NCI-H2081 treated with DMSO at 0.1 percent for 48 hours (cell line): ENCODE measurements at regions not wholly inside any gene's neighbourhood (a gene's known extent, or its start where the extent isn't known, plus 50 kb on each side); places are given as distances from the start of the nearest gene placed in this dataset.

Source experiments
- DNase-seq: peaks from one replicate; lab custom pipeline; 2025; lab: John Stamatoyannopoulos, UW

DNA sequence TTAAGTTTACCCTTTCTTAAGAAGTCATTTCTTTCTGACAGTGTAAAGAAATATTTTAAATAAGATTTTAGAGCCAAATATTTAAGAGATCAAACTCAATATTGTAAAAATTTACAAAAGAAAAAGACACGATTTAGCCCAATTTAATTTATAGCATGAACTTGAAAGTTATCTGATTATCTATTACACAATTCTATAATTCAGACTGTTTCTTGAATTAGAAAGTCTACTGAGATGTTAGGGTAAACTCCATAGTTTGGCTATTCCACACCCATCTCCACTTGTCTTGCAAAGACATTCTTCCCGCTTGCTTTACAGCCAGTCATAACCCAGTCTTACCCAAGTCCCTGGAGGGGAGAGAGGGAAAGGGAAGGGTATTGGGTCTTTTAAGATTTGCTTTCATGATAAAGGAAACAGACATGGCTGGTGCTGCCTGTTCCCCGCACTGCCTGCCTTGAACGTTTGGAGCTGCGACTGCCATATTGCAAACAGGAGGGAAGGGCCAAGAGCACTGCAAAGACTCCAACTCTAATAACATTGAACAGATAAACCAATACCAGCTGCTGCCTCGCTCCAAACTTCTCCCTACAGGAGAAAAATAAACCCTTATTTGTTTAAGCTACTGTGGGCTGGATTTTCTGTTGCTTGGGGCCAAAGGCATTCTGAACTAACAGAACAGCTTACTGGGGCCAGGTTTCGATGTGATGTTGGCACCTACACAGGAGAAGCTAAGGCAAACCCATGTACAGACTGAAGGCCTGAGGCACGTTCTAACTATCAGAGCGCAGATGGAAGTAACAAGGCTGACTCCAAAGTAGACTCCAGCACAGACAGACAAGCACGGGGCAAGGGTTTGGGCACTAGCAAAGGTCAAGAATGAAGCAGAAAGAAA is 552.3 kb upstream of the JARID2 start:
- no peak for DNase-seq

DNA sequence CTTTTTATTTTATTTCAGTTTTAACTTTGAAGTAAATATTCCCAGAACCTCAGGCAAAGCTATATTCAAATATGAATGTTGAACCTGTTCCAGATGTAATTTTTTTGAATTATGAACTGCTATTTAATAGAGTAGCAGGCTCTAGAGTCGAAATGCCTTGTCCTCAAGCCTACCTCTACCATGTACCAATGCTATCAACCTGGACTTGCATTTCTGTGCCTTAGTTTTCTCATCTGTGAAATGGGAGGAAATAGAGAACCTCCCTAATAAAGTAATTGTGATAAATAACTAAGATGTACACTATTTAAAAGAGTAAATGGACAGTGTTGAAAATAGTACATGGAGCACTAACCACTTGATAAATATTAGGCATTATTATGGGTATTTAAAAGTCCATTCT is 551.6 kb upstream of the JARID2 start:
- DNase-seq = no peak

DNA sequence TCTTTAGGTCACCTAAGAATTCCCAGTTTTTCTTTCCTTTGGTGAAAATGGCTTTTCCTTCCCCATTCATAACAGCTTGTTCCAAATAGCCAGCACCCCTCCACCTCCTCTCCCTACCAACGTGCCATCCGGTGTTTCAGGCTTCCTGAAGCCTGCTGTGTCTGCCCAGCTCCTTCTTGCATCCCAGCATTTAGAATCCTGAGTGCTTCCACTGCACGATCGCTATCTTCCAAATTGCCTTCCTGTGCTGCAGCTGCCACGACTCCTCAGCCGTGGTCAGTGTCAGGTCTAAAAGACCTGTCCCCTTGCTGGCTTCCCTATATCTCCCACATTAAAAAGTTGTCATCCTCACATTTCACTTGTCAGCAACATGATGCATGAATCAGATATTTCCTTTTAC is 550.3 kb upstream of the JARID2 start:
- DNase-seq = no peak

DNA sequence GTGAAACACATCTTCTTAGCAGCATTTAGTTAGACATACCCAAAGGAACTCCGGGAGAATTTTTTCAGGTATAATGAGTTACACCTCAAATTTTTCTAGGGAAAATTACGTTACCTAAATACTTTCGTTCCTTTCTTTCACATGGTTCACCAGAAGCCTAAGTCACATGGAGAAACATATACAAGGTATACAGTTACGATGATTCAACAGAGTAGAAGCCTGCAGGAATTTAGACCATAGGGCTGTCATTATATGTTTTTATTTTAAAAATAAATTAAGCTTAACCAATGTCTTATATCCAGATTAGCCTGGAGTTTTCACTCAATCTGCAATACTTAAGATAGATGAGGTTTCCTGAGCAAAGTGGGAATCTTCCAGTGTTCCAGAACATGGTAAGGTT is 549.5 kb upstream of the JARID2 start:
- DNase-seq = no peak

DNA sequence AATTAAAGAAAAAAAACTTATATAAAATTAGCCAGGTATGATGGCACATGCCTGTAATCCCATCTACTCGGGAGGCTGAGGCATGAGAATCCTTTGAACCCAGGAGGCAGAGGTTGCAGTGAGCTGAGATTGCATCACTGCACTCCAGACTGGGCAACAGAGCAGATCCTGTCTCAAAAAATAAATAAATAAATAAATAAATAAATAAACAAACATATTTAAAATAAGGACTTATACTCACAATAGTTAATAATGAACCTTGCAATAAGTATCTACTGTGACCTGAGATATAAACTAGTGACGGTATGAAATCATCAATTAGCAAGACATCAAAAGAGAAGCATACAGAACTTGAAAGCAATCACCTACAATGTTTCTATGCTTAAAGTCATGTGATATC is 548.4 kb upstream of the JARID2 start:
- no peak for DNase-seq

DNA sequence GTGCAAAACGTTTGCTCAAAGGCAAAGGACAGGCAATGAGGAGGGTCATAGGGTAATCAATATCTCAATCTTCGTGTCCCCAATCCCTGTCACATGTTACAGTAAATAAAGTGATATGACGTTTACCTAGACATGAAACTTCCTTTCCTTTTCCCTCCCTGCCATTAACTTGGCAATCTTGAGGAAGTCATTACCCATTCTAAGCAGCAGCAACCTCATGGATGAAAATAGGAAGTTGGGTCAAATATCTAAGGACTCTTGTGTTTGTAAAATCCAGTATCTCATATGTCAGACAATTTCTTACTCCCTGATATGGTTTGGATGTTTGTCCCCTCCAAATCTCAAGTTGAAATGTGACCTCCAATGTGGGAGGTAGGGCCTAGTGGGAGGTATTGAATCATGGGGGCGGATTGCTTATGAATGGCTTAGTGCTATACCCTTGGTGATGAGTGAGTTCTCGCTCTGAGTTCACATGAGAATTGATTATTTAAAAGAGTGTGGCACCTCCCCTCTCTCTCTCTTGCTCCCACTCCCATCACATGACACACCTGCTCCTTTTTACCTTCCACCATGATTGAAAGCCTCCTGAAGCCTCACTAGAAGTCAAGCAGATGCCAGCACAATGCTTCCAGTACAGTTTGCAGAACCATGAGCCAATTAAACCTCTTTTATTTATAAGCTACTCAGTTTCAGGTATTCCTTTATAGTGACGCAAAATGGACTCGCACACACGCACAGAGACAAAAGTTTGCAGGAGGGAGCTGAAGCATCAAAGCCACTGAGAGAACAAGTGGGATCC is 545.9 kb upstream of the JARID2 start:
- DNase-seq = no peak

DNA sequence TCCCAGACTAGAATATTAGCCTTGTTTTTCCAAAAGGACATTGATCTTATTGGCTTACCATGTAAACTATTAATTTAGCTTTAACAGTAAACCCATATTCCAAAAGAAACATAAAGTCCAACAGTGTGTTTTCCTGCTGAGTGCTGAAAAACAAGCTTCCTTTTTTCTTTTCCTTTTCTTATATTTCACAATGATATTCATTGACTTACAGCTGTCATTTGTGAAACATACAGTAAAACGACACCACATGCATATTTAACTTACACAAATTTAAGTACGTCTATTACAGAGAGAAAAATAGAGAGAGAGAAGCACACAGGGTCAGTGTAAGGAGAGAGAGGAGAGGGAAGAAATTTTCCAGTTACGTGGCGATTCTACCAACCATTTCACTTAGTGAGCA is 543.9 kb upstream of the JARID2 start:
- DNase-seq = no peak

DNA sequence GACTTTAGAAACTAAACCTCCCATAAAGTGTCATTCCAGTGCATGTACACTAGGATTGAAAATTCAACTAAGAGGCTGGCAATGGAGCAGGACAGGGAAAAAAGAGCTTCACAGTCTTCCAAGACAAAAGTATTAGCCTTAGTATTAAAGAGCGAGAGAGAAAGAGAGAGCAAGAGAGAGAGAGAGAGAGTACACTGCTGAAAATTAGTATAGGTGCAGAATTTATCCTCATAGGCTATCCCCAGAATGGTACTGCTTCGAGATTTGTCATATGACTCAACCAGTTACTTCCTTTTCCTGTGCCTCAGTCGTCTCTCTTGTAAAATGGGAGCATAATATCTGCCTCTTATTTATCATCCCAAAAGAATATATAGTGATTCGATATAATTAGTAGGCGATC is 543.2 kb upstream of the JARID2 start:
- no peak for DNase-seq

DNA sequence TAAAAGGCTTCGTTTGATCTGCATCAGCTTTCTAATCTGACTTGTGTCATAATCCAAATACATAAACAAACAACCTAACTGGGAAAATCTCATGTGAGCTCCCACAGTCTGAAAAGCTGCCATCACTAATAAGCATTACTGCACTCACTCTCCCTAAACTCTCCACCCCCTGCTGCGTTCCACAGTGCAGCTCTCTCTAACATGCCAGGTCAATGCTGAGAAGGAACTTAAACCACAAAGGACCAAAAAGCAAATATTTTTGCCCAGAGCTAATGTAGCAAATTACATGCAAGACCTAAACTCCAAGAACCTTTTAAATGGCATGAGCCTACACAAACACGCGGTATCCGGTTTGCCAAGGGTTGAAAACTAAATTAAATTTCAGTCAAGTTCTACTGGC is 542.3 kb upstream of the JARID2 start:
- DNase-seq = no peak

DNA sequence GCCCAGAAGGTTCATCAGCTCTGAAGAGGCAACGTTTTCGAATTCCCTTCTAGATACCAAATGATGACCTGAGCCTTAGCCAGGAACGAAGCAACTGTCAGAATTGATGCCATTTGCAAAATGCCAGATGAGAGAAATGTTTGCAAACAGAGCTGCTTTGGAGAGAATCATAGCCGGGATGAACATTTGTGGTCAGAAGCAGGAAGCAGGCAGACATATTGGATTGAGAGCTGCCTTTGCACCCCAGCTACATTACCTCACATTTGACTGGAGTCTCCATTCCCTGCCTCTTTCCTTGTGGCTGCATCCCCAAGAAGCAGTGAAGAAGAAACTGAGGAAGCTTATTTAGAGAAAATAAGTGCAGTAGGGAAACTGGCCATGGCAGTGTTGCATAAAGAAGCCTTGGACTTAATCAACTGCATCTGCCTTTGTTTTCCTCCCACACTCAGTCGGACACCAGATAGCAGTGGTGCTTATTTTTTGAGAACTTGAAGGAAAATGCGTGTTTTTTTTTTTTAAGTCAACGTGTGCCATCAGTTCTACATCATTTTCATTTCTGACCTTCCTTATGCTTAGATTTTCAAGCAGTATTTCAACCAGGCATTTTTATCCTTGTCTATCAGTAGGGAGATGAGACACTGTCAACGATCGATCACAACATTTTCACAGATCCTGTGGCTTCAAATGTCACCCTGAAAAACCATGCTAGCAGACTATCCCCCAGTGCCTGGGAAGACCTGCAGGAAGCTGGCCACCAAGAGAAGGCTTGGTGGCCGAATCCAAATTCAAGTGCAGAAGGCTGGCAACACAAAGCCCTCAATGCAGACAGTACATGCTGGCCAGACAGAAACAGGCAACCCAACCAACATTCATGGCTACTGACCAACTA is 541.2 kb upstream of the JARID2 start:
- no peak for DNase-seq

DNA sequence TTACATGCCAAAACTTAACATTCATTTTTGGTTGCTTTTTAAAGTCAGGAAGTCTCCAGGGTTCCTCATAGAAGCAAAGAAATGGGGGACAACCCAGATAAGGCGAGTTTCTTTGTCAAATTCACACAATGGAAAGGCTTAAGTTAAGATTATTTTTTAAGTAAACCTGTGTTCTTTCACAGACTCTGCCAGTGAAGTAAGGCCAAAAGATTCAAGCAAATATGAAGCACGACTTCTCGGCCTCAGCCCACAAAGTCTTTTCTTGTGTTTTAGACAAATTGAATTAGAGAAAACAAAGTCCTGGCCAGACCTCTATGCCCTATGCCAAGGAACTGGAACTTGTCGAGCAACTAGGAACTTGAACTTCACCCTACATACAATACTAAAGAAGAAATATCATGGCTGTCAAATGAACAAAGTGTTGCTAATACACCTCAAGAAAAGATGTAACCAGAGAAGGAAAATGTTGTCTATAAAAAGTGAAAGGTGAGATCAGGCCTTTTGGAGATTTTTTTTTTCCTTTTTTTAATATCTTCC is 540.0 kb upstream of the JARID2 start:
- no peak for DNase-seq

DNA sequence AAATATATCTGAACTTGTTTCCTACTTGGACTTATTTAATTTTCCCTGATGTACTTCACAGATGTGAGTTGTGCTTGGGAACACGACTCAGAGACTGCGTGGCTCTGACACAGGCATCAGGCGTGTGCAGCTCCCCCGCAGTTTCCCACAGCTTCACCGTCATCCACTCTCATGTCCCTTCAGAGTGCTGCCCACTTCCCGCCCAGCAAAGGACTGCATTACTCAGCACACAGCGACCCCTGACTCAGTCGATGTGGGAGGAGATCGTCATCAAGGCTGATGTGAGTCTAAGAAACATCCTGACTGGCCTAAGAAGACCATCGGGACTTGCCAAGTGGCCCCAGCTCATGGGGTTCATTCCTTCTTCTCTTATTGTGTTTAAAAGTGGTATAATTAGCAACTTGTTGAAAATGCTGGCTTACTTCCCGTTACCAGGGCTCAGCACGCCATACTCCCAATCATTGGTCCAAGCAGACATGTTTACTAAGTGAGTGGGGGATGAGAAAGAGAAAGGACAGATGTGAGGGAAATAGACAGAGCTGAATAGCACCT is 539.4 kb upstream of the JARID2 start:
- DNase-seq = no peak

DNA sequence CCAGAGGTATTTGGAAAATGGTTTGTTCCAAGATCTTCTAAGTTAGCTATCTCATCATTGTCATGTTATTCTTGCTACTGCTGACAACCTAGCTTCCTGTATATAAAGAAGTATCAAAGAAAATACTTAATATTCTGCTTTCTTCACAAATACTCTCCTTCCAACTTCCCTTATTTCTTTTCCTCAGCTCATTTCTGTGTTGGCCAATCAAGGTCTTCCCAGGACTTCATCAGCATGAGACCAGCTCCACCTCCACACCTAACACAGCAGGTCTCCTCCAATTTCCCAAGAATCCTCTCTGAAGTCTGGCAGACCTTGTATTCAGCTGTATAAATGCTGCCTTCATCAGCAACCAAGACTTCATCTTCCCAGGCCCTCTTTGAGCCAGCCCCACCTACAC is 538.6 kb upstream of the JARID2 start:
- no peak for DNase-seq

DNA sequence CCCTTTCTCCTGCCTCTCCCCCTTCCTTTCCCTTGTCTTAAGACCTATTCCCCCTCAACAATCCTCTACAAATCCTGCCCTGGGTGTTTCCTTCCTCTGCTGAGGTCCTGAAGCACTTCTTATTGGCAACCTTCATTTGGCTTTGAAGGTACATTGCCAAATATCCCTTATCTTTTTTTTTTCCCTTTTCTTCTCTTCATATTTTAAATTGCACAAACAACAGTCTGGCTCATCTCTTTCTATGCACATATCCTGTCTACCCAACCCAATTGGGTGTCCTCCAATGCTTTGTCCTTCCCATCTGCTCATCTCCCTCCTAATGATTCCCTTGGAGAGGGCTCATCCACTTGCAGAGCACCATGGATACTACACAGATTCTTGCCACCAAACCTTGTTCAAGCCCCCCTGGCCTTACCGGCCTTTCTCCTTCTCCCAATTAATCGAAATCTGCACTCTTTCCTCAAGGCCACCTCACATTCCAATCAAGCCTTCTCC is 537.9 kb upstream of the JARID2 start:
- DNase-seq = no peak

DNA sequence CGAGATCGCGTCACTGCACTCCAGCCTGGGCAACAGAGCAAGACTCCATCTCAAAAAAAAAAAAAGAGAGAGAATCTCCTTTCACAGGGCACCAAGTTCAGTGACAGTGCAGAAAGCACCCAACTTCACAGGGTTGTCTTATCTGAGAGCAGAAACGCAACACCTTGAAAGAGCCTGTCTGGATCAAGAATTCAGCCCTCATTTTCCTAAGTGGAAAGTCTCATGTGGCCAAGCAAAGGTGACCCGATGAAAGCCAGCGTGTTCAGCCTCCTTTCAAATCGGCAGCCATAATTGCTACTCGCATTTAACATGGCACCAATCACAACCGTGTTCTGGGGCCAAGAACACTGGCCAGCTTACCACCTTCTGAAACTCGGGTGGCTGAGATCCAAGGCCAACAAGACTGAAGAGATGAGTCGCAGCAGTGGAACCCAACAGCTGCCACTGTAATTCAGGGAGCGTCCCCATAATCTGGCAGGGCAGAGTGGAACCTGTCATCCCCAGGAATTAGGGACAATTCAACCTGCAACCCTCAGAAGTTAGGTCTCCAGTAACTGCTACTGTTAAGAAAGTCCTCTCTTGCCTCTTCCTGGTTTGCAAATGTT is 536.7 kb upstream of the JARID2 start:
- no peak for DNase-seq

DNA sequence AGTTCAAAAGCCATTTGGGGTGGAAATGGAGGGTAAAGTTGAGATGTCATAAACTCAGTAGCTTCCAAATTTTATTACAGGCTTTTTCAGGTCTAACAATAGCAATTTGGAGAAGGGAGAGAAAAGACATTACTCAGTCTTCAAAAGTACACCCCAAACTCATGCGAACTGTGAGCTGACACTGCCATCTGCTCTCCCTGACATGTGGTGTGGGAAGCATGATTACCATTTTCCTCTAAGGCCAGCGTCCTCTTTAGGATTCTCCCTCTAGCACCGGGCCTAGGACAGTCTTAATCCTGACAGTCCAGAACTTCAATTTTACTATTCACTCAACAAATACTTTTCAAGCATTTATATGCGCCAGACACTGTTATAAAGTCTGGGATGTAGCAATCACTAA is 536.0 kb upstream of the JARID2 start:
- DNase-seq = no peak

DNA sequence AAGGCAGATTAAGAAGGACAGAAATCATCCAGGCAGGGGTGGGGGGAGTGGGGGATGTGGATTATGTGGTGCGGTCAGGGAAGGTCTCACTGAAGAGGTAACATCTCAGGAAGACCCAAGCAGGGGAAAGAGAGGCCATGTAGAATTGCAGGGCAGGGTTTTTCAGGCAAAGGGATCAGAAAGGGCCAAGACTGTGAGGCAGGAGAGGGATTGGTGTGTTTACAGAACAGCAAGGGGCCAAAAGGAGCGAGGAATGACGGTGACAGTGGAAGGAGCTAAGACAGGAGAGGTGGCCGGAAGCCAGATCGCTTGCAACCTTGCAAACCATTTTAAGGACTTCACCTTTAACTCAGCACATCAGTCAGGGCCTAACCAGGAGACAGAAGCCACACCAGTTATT is 535.4 kb upstream of the JARID2 start:
- no peak for DNase-seq

DNA sequence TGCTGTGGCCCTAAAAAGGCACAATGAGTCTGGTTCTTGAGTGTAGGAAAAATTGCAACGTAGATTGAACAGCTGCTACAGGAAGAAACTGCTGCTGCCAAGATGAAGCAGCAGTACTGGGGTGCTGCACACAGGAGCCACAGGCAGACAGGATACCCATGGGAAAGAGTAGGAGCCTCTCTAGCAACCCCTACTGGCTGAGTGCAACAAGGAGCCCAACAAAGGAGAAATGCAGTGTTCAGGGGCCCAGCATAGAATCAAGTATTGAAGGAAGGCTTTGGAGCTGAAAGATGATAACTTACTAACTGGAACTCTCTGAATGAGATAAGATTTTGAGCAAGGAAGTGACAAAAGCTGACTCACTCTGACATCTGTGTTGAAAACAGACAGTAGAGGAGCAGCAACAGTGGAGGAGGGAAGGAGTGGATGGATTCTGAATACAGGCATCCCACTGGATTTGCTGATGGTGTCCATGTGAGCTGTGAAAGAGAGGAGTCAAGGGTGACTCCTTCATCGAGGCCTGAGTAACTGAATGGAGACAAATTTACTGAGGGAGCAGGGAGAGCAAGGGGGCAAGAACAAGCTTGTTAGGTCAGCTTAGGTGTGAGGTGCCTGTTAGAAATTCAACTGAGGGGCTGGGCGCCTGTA is 534.7 kb upstream of the JARID2 start:
- DNase-seq = no peak

DNA sequence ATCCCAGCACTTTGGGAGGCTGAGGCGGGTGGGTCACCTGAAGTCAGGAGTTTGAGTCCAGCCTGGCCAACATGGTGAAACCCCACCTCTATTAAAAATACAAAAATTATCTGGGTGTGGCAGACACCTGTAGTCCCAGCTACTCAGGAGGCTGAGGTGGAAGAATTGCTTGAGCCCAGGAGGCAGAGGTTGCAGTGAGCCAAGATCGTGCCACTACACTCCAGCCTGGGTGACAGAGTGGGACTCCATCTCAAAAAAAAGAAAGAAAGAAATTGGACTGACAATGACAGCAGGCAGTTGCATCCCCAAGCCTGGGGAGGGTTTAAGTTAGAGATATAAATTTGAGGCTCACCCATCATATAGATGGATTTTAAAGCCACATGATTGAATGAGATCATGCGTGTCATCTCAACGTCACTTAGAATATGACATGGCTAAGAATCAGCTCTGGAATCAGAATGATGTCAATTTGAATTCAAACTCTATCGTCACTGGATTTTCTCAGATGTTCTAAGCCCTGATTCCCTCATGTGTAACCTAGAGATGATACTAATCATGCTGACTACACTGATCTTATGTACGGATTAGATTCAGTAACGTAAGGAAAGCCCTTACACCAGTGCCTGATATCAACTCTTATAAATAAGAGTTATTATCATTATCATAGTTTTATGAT is 534.0 kb upstream of the JARID2 start:
- DNase-seq = no peak
